ENCODE measurements at regions not wholly inside any gene's neighbourhood (a gene's known extent, or its start where the extent isn't known, plus 50 kb on each side); places are given as distances from the start of the nearest gene placed in this dataset.
A peak's percentile ranks its signal among the peaks of the same experiment; 100 is the strongest.

DNA sequence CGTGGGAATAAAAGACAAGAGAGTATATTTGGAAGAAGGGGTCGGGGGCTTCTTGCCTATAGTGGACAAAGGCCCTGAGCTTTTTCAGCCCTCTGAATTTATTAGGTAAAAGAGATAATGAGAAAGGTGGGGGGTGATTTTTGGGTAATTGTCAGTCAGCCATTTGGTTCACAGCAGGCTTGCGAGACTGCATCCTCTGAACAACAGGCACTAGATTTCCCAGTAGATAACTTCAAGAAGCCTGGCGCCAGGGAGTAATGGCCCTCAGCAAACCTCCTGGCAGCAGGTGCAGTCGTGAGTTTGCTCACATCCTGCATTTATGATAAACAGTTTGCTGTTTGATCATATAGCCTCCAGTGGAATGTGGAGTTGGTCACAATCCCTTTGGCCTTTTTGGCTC is 609.0 kb downstream of the DHX35 start:
- BruUV-seq (replicated peaks), result no TSS peak
- intact Hi-C loops (cut with micrococcal nuclease) (loop anchor here (10.0 kb wide), 1 partner anchor 1114 kb away; the partner anchor contains the start of gene MAFB), dilution Hi-C loops (cut with MboI; ENCODE audit: extremely low pct_ligation_motif_present, low sequenced_read_pairs) (no loop called here)
- H3K9me1 ChIP-seq (replicated peaks; ENCODE audit: control insufficient read depth, extremely low read depth, insufficient read depth, low read length), result no peaks in the 10 kb centered on the region
- H3K9ac ChIP-seq (replicated peaks; ENCODE audit: extremely low read depth, insufficient read depth, low read length), result no peak overlapping the region
- no peaks in the 10 kb centered on the region for H3K27me3 ChIP-seq (ENCODE audit: control insufficient read depth in 2 of 2, insufficient read depth in 2 of 2, low read length in 2 of 2)
- no peak overlapping the region for H3K4me2 ChIP-seq (ENCODE audit: insufficient read depth, low read length)
- no peaks in the 10 kb centered on the region for H4K20me1 ChIP-seq (replicated peaks; ENCODE audit: control insufficient read depth, extremely low read depth, insufficient read depth, low read length)
- no peak overlapping the region for H3K4me3 ChIP-seq (replicated peaks in 1 of 3; ENCODE audit: insufficient read depth in 1 of 3, low read depth in 1 of 3, low read length in 3 of 3)
- no peaks in the 10 kb centered on the region for H3K9me3 ChIP-seq (replicated peaks; ENCODE audit: control insufficient read depth, insufficient read depth, low read length)
- H3K4me1 ChIP-seq (ENCODE audit: control insufficient read depth, extremely low read depth, insufficient read depth, low read length), result peaks cover 19% of the 10 kb centered on the region
- no peaks in the 10 kb centered on the region for H3K36me3 ChIP-seq (ENCODE audit: control insufficient read depth in 2 of 2, extremely low read depth in 1 of 2, insufficient read depth in 2 of 2, low read length in 2 of 2)
- H2AFZ ChIP-seq (ENCODE audit: low read depth, low read length), result no peak overlapping the region
- no peak for DNase-seq (ENCODE audit: low read depth, low spot score)
- no peak overlapping the region for H3K27ac ChIP-seq (ENCODE audit: insufficient read depth, low read depth, low read length)
- peak; percentile 21 for FAIRE-seq
- no peaks in the 10 kb centered on the region for H3K79me2 ChIP-seq (ENCODE audit: control insufficient read depth, insufficient read depth, low read length)
- ChIA-PET CTCF (no interaction called here), POLR2A (no interaction called here)
- no peak for TF ChIP-seq GATA2 (IDR thresholded peaks at IDR 0.05; ENCODE audit: insufficient read depth, insufficient read length, low read depth, low read length)
- no peak for TF ChIP-seq JUN (IDR thresholded peaks at IDR 0.05; ENCODE audit: borderline replicate concordance, insufficient read depth, insufficient read length, low read depth)
- no peak for TF ChIP-seq EZH2 (IDR thresholded peaks at IDR 0.05; ENCODE audit: borderline replicate concordance, low read depth, low read length, severe bottlenecking)
- TF ChIP-seq, protein P1, sequence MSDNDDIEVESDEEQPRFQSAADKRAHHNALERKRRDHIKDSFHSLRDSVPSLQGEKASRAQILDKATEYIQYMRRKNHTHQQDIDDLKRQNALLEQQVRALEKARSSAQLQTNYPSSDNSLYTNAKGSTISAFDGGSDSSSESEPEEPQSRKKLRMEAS (IDR thresholded peaks at IDR 0.05; ENCODE audit: insufficient read depth, insufficient read length), result no peak
- TF ChIP-seq MYC (IDR thresholded peaks at IDR 0.05; ENCODE audit: low read depth, low read length), result no peak
- TF ChIP-seq, protein P2, sequence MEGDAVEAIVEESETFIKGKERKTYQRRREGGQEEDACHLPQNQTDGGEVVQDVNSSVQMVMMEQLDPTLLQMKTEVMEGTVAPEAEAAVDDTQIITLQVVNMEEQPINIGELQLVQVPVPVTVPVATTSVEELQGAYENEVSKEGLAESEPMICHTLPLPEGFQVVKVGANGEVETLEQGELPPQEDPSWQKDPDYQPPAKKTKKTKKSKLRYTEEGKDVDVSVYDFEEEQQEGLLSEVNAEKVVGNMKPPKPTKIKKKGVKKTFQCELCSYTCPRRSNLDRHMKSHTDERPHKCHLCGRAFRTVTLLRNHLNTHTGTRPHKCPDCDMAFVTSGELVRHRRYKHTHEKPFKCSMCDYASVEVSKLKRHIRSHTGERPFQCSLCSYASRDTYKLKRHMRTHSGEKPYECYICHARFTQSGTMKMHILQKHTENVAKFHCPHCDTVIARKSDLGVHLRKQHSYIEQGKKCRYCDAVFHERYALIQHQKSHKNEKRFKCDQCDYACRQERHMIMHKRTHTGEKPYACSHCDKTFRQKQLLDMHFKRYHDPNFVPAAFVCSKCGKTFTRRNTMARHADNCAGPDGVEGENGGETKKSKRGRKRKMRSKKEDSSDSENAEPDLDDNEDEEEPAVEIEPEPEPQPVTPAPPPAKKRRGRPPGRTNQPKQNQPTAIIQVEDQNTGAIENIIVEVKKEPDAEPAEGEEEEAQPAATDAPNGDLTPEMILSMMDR (IDR thresholded peaks at IDR 0.05; ENCODE audit: extremely low read depth in 1 of 2, insufficient read depth in 1 of 2, low read depth in 1 of 2, low read length in 2 of 2), result no peak
- no peak for TF ChIP-seq POLR2AphosphoS5 (IDR thresholded peaks at IDR 0.05; ENCODE audit: insufficient read depth, low read depth, low read length)
- no peak for TF ChIP-seq POLR2A (IDR thresholded peaks at IDR 0.05; ENCODE audit: low read depth, low read length)
- TF ChIP-seq FOS (IDR thresholded peaks at IDR 0.05; ENCODE audit: borderline replicate concordance, insufficient read depth, low read length), result no peak
